Lower leg skin (tissue), 4 donors: ENCODE measurements at regions not wholly inside any gene's neighbourhood (a gene's known extent, or its start where the extent isn't known, plus 50 kb on each side); places are given as distances from the start of the nearest gene placed in this dataset.
A peak's percentile ranks its signal among the peaks of the same experiment; 100 is the strongest.

Experiments
- DNase-seq, 2 donors: peaks; one replicate each; pipeline ENCODE4 v3.0.0-alpha.2; 2019; ENCODE audit warnings: low spot score in 2 of 2
- H3K4me3 ChIP-seq: fragments of 200-600 bp; sonication (generic); 2 replicates; pipeline ENCODE4 v1.5.1; 2017; ENCODE audit warnings: mild to moderate bottlenecking, low read depth; ENCODE audit not compliant: poor library complexity, severe bottlenecking
- CTCF ChIP-seq, 3 donors: fragments of 450-650 bp; IDR thresholded peaks; one replicate each; pipeline ENCODE4 v1.5.1; 2016; ENCODE audit warnings: antibody characterized with exemption in 3 of 3, mild to moderate bottlenecking in 3 of 3, moderate library complexity in 2 of 3
- POLR2A ChIP-seq, 2 donors: fragments of 450-650 bp; IDR thresholded peaks; one replicate each; pipeline ENCODE4 v1.6.1; 2016 to 2017; ENCODE audit warnings: antibody characterized with exemption in 2 of 2, mild to moderate bottlenecking in 1 of 2, moderate library complexity in 1 of 2
- WGBS, 2 donors: methylation state at CpG; one replicate each; pipeline ENCODE4 v1.1.5; 2018; 5-methylcytosine and 5-hydroxymethylcytosine counted together
- intact Hi-C: fragments of 100-400 bp; cut with DNase I; formaldehyde crosslinking; loops from one replicate; pipeline ENCODE4 v1.15.0; 2023; ENCODE audit warnings: low total_unique reads

- intact Hi-C loops = no loop called here
- 96 to 97% methylated on average over 4 of the region's 4 CpGs for WGBS, 2 donors
- H3K4me3 ChIP-seq = no peak overlapping the region
- DNase-seq = no peak
- no peak for TF ChIP-seq POLR2A (IDR thresholded peaks at IDR 0.05)
- TF ChIP-seq CTCF (IDR thresholded peaks at IDR 0.05) = no peak
Observed at GRCh38 chr10:4038000-4038399, 253.0 kb upstream of the KLF6 start.

- no peak for DNase-seq
- no peak overlapping the region for H3K4me3 ChIP-seq
- intact Hi-C loops = no loop called here
- TF ChIP-seq POLR2A (IDR thresholded peaks at IDR 0.05) (no peak), CTCF (IDR thresholded peaks at IDR 0.05) (no peak)
- WGBS, 2 donors = 70 to 82% methylated on average over 3 of the region's 3 CpGs
Observed at GRCh38 chr10:4035599-4035945, 250.6 kb upstream of the KLF6 start.

GRCh38 chr10:4034907-4035598 is 250.0 kb upstream of the KLF6 start:
- peak in 1 of 2 donors; percentile 34 for DNase-seq

GRCh38 chr10:4033341-4033896 is 248.4 kb upstream of the KLF6 start:
- peak in 1 of 2 donors; percentile 9 for DNase-seq
- H3K4me3 ChIP-seq = no peak overlapping the region
- intact Hi-C loops = no loop called here
- WGBS, 2 donors = 89 to 91% methylated on average over 8 of the region's 8 CpGs
- no peak for TF ChIP-seq CTCF (IDR thresholded peaks at IDR 0.05)
- TF ChIP-seq POLR2A (IDR thresholded peaks at IDR 0.05) = no peak

More at GRCh38 chr10:4034907-4035598, 250.0 kb upstream of the KLF6 start:
- H3K4me3 ChIP-seq = no peak overlapping the region
- TF ChIP-seq POLR2A (IDR thresholded peaks at IDR 0.05) (no peak), CTCF (IDR thresholded peaks at IDR 0.05) (no peak)
- 12 to 21% methylated on average over 15 of the region's 15 CpGs for WGBS, 2 donors
- intact Hi-C loops = no loop called here

- intact Hi-C loops = no loop called here
- 95 to 96% methylated on average over 8 of the region's 8 CpGs for WGBS, 2 donors
- DNase-seq = no peak
Observed at GRCh38 chr10:4029866-4030265, 244.9 kb upstream of the KLF6 start.

More at GRCh38 chr10:4029866-4030265, 244.9 kb upstream of the KLF6 start:
- H3K4me3 ChIP-seq = no peak overlapping the region
- no peak for TF ChIP-seq CTCF (IDR thresholded peaks at IDR 0.05)
- no peak for TF ChIP-seq POLR2A (IDR thresholded peaks at IDR 0.05)
